ENCODE measurements at regions not wholly inside any gene's neighbourhood (a gene's known extent, or its start where the extent isn't known, plus 50 kb on each side); places are given as distances from the start of the nearest gene placed in this dataset.

DNA sequence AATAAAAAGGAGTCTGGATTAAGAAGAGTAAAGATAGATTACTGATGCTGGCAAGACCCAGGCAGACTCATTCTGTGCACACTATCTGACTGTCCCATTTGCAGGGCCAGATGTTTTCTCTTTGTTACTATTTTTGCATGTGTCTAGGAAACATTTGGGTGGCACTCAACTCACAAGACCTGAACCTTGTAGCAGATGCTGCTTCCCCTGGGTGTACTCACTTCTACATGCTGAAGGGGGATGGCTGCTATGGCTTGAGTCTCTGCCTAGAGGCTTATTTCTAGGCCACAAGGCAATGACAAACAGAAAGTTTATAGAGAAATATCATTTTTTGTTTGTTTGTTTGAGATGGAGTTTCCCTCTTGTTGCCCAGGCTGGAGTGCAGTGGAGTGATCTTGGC is 351.4 kb downstream of the FOXA2 start:
- TF ChIP-seq CTCF (conservative IDR thresholded peaks at IDR 0.05; ENCODE audit: low read depth, low read length) (no peak), EZH2 (IDR thresholded peaks at IDR 0.05; ENCODE audit: low read length, unreplicated experiment) (no peak), EZH2phosphoT487 (IDR thresholded peaks at IDR 0.05; ENCODE audit: borderline replicate concordance, low read length) (no peak)

Measured in PC-3 (cell line).